HG02571 (cell line): ENCODE measurements at regions not wholly inside any gene's neighbourhood (a gene's known extent, or its start where the extent isn't known, plus 50 kb on each side); places are given as distances from the start of the nearest gene placed in this dataset.
"Not testable (repeated sequence)": the region's sequence is repeated elsewhere in the genome, so short reads cannot be mapped to it uniquely, and the experiment has no call there.

Experiments
- ATAC-seq: cut with Tn5 transposase; IDR thresholded peaks from one replicate; pipeline ENCODE4 v1.9.1; 2021; ENCODE audit warnings: mild to moderate bottlenecking, moderate library complexity; ENCODE audit not compliant: unreplicated experiment

DNA sequence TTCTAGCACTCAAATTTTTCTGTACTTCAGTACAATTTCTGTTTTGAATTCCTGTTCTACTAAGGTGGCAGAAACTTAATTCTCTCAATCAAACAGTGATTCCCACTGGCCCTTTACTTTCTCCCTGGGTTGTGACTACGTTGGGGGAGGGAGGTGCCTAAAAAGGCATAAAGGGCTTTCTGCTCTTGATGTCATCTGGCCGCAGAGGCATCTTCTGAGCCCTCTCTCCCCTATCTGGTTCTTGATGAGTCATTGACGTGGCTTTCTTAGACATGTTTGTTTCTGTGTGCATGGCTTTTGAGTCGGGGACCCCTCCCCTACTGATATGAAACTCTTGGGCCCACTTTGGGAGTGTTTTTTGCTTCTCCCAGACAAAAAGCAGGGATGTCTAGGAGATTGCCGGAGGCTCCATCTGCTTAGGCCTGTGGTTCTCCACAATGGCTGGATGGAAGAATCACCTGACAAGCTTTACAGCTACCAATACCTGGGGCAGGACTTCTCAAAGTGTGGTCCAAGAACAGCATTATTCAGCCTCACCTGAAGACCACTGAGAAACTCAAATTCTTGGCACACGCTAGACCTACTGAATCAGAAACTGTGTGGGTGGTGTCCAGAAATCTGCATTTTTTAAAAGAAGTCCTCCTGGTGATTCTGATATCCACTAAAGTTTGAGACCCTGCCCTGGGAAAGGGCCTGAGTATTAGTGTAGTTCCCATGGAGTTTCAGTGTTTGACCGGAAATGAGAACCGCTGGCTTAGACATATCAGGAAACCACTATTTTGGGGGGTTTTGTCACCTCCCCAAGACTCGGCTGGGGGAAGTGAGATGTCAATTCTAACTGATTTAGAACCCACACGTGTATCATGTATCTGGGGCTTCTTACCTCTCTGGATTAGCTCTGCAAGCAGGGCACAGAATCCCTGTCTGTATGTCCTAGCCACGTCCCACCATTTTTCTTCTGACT, 395.7 kb upstream of the PDE3A start:
- ATAC-seq, result no peak

DNA sequence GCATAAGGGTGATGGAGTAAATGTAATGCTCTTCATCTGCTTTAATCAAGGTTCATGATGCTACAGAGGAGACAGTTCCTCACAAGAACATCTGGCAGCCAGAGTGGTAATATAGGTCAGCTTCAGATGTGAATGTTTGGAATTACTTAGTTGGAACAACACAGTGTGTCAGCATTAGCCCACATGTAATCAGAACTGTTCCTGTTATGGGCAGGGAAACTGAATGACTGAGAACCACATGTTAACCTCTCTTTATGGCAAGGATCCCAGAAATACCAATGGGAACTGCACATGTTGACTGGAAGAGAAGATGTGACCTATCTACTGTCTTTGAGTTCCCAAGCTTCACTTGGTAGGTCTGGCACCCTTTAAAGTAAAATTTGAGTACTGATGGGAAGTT, 390.1 kb upstream of the PDE3A start:
- no peak for ATAC-seq

DNA sequence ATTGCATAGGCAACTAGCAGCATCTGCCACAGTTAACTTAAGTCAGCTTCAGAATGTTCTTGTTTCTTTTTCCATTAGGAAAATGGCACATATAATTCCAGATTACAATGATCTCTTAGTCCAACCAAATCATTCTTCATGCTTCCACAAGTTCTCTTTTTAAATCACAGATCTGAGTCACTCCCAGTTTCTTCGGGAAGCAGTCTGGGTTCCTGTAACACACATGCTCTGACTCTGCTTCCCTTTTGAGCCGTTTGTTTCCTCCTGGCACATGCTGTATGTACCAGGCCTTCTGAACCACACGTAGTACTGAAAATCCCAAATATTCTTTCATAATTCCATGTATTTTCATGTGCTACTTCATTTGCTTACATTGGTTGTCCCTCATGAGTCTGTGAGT, 388.8 kb upstream of the PDE3A start:
- no peak for ATAC-seq

DNA sequence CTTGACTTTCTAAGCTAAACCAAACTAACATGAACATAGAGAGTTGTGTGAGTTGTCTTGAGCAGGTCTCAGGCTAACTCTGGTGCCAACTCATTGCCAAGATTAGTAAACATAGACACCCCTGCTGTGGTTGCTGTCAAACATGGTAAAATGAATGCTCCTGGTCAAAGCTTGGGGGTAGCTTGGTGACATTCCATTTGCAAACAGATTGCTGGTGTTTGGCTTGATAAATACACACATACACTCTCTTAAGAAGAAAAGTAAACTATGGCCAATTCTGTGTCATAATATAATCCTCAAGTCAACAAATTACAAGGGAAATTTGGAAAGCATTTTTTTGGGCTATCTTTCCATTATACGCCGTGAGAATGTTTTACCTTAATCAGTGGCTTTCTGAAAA, 386.4 kb upstream of the PDE3A start:
- no peak for ATAC-seq

DNA sequence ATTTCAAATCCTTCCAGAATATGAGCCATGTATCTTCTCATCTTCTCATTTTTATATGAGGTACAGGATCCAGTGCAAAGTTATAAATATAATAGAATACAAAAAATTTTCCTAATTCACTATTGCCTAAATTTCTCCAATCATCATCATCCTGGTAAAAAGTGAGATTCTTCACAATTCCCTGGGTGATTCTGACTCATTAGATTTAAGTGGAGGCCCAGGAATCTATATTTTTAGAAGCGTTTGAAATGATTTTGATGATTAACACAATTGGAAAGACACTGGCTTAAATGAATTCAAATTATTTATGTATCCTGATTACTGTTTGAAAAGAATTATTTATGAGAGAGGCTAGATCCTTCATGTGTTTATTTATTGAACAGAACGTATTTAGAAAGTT, 380.3 kb upstream of the PDE3A start:
- ATAC-seq, result no peak

DNA sequence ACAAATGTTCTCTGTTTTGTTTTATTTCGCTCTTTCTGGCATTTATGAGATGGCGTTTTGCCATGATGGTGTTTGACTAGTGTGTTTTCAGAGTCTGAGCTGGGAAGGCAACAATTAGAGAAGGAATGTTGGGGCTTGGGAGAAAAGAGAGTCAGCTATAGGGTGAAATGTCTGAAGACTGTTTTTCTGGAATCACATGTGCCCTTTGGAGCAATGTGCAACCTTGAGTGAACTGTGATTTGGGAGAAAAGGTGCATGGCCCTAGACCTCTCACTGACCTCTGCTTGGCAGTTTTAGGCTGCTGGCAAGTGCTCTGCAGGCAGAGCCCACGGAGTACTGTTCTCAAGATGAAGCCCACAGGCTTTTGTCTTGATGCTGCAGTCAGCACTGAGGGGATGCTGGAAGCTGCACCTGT, 379.9 kb upstream of the PDE3A start:
- no peak for ATAC-seq

DNA sequence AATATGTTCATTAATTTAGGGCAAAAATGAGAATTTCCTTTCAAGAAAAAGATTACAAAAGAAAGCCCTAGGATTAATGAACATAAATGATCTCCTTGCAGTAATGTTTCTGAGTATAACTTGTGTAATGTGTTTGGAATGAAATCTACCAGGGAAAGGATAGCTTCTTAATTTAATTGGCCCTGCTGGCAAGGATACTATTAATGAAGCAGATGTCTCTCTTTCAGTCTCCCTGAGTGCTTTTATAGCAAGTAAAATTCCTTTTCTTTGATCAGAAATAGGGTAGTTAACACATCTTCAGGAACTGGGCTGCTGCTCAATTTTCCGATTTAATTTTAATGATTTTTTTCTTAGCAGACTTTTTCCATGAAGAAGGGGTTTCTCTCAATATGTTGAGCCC, 379.4 kb upstream of the PDE3A start:
- ATAC-seq, result no peak

DNA sequence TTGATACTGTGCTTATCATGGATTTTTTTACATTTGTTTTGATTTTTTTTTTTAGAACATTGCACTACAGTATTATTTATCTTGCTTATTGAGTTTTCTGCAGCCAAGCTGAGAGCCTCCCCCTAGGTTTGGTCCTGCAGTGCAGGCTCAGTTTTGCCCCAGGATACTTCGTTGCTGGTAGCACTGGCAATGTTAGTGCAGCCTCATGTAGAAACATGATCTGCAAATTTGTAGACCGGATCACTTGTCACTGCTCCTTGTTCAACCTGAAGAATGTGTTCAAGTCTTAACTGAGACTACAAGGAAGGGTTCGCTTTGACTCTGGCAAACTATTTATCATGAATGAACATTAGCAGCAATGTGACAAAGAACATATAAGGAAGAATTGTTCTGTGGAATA, 377.2 kb upstream of the PDE3A start:
- no peak for ATAC-seq

DNA sequence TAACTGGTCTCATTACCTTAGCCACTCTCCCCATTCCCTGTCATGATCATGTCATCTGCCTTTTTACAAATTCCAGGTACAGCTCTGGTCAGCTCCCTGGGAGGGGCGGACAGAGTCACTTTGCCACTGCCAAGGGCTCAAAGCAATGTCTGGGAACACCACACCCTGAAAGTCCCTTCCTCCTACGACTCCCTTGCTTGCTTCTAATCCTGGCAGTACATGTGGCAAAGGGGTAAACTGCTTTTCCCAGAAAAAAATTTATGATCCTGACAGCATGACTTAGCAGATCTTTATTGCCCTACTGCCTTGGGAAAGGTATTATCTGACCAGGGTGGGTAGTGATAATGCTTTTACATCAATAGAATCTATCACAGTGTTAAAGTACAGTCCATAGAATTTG, 376.0 kb upstream of the PDE3A start:
- ATAC-seq, result no peak

DNA sequence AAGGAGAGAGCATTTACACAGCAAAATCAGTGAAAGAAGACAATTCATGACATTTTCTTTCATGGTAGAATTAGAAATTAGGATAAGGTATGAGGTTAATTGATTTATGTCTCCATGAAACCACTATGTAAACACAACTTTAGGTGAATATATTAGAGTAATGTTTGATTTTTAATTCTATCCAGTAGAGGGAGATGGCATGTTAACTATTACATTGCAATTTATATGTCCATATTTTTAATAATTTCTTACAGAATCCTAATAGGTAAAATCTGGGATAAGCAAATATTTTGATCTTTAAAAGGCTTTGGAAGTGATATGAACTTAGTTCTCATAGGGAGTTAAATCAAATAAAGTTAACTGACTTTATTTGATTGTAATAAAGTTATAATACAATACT, 373.4 kb upstream of the PDE3A start:
- no peak for ATAC-seq

DNA sequence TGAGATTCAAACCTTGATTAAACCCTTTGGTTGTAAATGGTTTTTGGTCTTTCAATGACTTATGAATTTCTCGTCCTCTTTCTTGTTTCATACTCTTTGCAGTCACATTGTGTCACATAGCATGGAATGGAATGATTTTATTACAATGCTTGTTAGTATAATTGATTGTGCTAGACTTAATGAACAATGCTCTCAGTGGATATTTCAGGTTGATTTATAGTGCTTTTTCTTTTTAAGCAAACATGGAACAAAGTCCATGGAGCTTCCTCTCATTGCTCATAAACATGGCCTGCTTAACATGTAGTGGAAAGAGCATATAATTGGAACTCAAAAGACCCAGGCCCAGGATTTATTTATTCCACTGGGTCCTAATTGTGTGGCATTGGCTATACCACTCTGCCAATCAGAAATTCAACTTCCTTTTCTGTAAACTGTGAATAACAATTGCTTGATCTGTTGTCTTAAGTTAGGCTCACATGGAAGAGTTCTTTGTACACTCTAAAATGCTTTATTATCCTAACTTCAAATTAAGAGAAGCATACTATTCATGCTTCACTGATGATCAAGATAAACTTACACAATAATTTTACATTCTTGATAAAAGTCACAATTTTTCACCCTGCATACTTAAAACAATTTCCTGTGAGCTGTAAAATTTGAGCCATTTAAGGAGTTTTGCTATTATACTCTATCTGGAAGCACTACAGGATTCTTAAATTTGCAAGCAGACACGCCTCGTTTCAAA, 370.5 kb upstream of the PDE3A start:
- ATAC-seq, result no peak

DNA sequence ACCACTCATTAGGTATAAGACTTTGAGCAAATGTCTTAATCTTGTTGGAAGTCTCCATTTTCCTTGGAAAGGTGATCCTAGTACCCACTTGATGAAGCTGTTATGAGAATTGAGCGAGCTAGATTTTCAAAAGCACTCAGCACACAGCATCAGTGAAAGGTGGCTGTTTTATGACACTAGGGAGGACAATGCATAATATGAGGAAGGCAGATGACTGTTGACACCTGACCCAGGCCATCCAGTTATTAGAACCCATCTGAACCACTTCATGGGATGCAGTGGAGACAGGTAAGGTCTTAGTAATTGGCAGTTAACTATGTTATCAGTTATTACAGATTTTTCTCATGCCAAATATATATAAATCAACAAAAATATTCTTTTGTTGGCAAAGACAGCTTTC, 369.9 kb upstream of the PDE3A start:
- ATAC-seq, result no peak

DNA sequence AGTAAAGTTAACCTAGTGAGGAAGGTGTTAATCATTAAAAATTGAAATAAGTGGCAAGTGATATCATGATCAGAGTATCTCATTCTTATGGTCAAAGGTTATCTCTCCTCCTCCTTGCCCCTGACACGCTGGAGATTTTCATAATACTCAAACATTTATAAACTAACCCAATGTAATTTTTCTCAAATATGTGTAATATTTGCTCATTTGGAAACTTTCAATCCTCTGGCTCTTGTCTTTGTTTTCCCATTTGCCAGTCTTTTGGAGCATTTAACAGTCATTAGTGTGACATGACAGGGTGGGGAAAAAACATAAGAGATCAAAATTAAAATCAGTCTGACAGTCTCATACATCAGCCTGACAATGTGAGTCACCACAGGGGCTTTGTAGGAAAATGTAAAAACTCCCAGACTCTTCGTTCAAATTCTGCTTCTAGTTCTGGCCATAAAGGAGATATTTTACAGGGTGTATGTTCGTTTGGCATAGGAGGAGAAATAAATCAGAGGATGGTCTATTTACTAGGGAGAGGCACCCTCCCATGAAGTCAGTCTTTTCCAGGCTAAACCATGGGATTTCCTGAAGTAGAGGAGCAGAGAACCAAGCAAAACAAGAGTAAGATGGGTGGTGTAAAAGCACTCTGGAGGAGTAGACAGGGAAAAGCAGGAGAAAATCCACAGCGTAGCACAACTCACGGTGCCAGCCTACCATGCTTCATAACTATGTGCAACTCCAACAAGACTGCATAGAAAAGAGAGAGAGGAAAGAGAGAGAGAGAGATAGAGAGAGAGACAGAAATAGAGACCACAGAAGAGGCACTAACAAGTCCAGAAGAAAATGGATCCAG, 369.2 kb upstream of the PDE3A start:
- ATAC-seq, result no peak

DNA sequence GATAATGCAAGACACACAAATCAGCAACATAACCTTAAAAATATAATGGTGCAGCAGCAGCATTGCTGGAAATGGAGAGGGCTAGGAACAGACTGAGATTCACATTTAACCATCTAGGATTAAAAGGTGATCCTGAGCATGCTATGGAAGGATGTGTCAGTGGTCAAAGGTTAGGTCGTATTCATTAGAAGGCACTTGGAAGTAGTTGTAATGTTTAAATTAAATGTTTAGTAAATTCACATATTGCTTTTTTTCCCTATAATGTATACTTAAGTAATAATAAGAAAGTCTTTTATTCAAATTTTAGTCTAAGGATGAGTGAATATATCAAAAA, 368.6 kb upstream of the PDE3A start:
- no peak for ATAC-seq

DNA sequence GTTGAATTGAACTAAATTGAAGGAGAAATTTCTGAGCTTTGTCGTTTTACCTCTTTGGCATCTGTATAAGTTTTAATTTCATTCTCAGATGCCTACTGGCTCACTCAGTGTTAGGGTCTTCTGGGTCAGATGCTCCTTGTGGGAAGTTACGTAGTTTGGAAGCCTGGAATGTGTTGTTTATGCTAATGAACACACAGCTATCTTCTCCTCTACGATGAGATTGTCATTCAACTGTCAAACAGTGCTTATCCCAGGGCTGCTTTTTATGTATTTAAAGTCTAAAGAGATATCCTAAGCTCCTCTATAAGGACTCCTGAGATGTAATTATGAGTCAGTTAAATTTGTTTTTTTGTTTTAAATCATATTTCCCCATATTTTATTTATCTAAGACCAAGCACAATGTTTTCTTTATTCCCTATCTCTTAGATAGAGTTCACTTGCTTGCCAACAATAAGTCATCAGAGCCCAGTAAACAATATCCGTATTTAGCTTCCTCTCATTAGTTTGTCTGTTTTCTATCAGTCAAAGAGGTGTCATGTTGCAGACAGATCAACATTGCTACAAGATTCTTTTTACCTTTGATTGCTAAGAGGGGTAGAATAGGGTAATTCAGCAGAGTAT, 368.0 kb upstream of the PDE3A start:
- ATAC-seq, result no peak

DNA sequence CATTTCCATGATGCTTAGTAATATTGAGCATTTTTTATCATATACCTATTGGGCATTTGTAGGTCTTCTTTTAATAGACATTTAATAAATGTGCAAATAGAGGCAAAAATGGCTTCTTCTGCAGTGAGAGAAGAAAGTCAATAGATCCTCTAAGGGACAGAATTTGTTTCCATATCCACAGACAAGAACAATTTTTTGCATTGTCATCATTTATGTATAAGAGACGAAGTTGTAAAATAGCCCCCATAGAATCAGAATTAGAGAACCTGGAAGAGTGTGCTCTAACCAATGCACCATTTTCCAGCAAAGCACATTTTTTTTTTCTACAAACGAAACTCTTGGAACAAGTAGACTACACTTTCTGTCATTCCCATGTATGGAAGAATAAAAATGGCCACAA, 365.1 kb upstream of the PDE3A start:
- ATAC-seq, result no peak

DNA sequence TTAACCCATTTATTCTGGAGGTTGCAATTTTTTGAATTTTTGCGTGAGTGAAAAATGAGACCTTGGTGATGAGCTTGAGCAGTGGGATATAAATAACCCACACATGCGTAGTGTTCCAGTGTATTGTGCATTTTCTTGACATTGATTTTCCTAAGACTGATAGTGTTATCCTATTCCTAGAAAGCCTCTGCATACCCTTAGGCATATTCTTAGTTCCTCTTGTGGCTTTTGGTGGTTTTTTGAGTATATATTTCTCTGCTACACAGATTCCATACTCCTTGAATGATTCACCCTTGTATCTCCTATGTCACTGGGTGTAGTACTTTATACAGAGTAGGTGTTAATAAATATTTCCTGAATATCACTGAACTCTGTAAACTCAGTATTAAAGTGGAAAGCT, 363.4 kb upstream of the PDE3A start:
- no peak for ATAC-seq

DNA sequence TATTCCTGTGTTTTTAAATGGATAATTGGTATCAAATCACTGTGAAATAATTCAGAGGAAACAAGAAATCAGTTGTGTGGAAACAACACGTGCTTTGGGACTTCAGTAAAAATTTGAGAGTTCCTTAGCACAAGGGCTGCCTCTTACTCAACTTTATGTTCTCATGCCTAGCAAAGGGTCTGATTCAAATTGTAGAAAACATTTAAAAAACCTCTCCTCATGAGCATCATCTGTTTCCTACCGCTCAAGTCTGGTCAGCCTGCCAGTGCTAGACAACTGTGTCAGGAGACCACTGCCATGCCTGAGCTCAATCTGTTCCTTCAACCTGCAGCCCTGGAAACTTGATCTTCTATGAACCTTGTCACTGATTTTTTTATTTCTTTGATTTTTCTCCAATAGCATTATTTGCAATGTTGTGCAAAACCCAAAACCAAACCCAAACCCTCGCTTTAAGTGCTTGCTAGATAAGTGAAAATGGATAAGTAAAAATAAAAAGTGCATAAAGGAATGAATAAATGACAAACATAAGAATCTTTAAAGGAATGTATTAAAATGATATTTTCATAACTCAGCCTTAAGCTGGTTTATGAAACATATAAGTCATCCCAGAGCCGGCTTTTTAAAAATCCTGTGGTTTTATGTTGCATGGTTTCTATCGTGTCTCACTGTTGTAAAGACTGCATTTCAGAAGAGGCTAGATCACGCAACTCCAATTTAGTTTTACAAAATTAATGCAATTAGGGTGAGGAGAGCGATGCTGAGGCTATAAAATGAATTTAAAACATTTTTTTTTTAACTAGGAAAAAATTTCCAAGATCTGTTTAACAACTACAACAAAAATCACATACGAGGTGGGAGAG, 361.2 kb upstream of the PDE3A start:
- no peak for ATAC-seq

DNA sequence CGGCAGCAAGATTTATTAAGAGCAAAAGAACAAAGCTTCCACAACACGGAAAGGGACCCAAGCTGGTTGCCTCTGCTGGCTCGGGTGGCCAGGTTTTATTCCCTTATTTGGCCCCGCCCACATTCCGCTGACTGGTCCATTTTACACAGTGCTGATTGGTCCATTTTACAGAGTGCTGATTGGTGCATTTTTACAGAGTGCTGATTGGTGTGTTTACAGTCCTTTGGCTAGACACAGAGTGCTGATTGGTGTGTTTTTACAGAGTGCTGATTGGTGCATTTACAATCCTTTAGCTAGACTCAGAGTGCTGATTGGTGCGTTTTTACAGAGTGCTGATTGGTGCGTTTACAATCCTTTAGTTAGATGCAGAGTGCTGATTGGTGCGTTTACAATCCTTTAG, 358.4 kb upstream of the PDE3A start:
- not testable (repeated sequence) for ATAC-seq

DNA sequence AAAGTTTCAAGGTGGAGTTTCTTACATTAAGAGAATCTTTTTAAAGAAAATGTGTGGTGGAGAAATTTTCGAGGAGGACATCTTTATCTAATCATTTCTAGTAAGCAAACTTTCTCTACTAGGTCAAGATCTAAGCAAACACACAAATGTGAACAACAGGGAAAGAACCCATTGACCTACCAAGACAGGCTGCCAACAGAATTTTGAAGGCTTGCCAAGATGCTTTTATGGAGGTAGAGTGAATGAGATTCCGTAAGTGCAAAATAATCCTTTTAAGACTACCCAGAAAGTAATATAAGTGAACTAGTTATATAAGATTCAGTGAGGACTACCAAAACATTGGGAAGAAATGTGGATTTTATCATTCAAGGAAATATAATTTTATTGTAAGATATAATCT, 357.1 kb upstream of the PDE3A start:
- ATAC-seq, result no peak
